ENCODE measurements at regions not wholly inside any gene's neighbourhood (a gene's known extent, or its start where the extent isn't known, plus 50 kb on each side); places are given as distances from the start of the nearest gene placed in this dataset.

DNA sequence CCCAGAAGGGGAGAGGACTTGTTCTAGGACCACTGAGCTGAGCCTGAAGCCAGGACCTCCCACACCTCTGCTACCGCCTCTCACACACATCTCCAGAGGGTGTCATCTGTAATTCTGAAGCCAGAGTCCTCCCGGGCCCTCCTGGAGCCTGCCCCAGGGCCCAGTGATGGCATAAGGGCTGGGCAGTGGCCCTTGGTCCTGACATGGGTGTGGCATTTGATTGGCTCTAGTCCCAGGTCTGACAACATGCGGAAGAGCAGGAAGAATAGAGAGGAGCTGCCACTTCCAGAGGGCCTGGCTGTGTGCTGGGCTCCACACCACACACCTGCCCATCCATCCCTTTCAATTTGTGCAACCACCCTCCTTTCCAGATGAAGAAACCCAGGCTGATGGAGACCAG, 144.3 kb upstream of the GSC start:
- CTCF ChIA-PET (ENCODE audit: unreplicated experiment), result no interaction called here

GRCh38 chr14:94907626-94908261, 137.8 kb upstream of the GSC start:
- no TSS peak for BruUV-seq (replicated peaks)
- H3K36me3 ChIP-seq (ENCODE audit: insufficient read depth, low read length), result no peaks in the 10 kb centered on the region
- POLR2A ChIA-PET, result no interaction called here
- no peaks in the 10 kb centered on the region for H3K9me2 ChIP-seq (ENCODE audit: insufficient read depth, low read length)
- no peaks in the 10 kb centered on the region for H4K20me1 ChIP-seq (ENCODE audit: insufficient read depth, low read length)
- no peak overlapping the region for H3K27ac ChIP-seq (ENCODE audit: low read depth, low read length, poor library complexity, severe bottlenecking)
- intact Hi-C loops (cut with micrococcal nuclease; ENCODE audit: unreplicated experiment), result no loop called here
- TF ChIP-seq, protein P1, sequence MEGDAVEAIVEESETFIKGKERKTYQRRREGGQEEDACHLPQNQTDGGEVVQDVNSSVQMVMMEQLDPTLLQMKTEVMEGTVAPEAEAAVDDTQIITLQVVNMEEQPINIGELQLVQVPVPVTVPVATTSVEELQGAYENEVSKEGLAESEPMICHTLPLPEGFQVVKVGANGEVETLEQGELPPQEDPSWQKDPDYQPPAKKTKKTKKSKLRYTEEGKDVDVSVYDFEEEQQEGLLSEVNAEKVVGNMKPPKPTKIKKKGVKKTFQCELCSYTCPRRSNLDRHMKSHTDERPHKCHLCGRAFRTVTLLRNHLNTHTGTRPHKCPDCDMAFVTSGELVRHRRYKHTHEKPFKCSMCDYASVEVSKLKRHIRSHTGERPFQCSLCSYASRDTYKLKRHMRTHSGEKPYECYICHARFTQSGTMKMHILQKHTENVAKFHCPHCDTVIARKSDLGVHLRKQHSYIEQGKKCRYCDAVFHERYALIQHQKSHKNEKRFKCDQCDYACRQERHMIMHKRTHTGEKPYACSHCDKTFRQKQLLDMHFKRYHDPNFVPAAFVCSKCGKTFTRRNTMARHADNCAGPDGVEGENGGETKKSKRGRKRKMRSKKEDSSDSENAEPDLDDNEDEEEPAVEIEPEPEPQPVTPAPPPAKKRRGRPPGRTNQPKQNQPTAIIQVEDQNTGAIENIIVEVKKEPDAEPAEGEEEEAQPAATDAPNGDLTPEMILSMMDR (conservative IDR thresholded peaks at IDR 0.05; ENCODE audit: low read length), result no peak
- TF ChIP-seq EZH2phosphoT487 (IDR thresholded peaks at IDR 0.05; ENCODE audit: borderline replicate concordance, low read depth, low read length), result no peak
- no peaks in the 10 kb centered on the region for H3K4me1 ChIP-seq (ENCODE audit: insufficient read depth, low read length, poor library complexity, severe bottlenecking)
- no peak overlapping the region for H3K4me3 ChIP-seq (ENCODE audit: low read depth, low read length, poor library complexity, severe bottlenecking)
- H3K4me2 ChIP-seq (ENCODE audit: low read length), result no peak overlapping the region
- no peak overlapping the region for H2AFZ ChIP-seq (ENCODE audit: low read length)
- H3K9me3 ChIP-seq (ENCODE audit: low read length), result no peaks in the 10 kb centered on the region
- H3K79me2 ChIP-seq (ENCODE audit: insufficient read depth, low read depth, low read length), result no peaks in the 10 kb centered on the region
- DNase-seq (ENCODE audit: low spot score), result no peak
- CTCF ChIA-PET (ENCODE audit: unreplicated experiment), result no interaction called here

More for the DNA sequence above, 144.3 kb upstream of the GSC start:
- H3K79me2 ChIP-seq (ENCODE audit: insufficient read depth, low read depth, low read length), result no peaks in the 10 kb centered on the region
- no peaks in the 10 kb centered on the region for H3K9me3 ChIP-seq (ENCODE audit: low read length)
- H4K20me1 ChIP-seq (ENCODE audit: insufficient read depth, low read length), result no peaks in the 10 kb centered on the region
- intact Hi-C loops (cut with micrococcal nuclease; ENCODE audit: unreplicated experiment), result no loop called here
- H3K36me3 ChIP-seq (ENCODE audit: insufficient read depth, low read length), result no peaks in the 10 kb centered on the region
- H3K27ac ChIP-seq (ENCODE audit: low read depth, low read length, poor library complexity, severe bottlenecking), result no peak overlapping the region
- no TSS peak for BruUV-seq (replicated peaks)
- no peak overlapping the region for H3K4me3 ChIP-seq (ENCODE audit: low read depth, low read length, poor library complexity, severe bottlenecking)
- DNase-seq (ENCODE audit: low spot score), result no peak
- H3K4me1 ChIP-seq (ENCODE audit: insufficient read depth, low read length, poor library complexity, severe bottlenecking), result no peaks in the 10 kb centered on the region
- TF ChIP-seq, protein P1 (conservative IDR thresholded peaks at IDR 0.05; ENCODE audit: low read length), result no peak
- H2AFZ ChIP-seq (ENCODE audit: low read length), result no peak overlapping the region
- no peak overlapping the region for H3K4me2 ChIP-seq (ENCODE audit: low read length)
- POLR2A ChIA-PET, result interaction anchor here (0.7 kb wide), 1 partner anchor 1234 kb away, joined by 3 read pairs; no protein-coding TSS in a partner anchor
- no peaks in the 10 kb centered on the region for H3K9me2 ChIP-seq (ENCODE audit: insufficient read depth, low read length)

- no peak overlapping the region for H3K27ac ChIP-seq (ENCODE audit: low read depth, low read length, poor library complexity, severe bottlenecking)
- H3K4me1 ChIP-seq (ENCODE audit: insufficient read depth, low read length, poor library complexity, severe bottlenecking), result no peaks in the 10 kb centered on the region
- no peak overlapping the region for H2AFZ ChIP-seq (ENCODE audit: low read length)
- no peak for DNase-seq (ENCODE audit: low spot score)
- CTCF ChIA-PET (ENCODE audit: unreplicated experiment), result no interaction called here
- H3K4me3 ChIP-seq (ENCODE audit: low read depth, low read length, poor library complexity, severe bottlenecking), result no peak overlapping the region
- no TSS peak for BruUV-seq (replicated peaks)
- no peaks in the 10 kb centered on the region for H3K9me3 ChIP-seq (ENCODE audit: low read length)
- no peak overlapping the region for H3K4me2 ChIP-seq (ENCODE audit: low read length)
- intact Hi-C loops (cut with micrococcal nuclease; ENCODE audit: unreplicated experiment), result no loop called here
- no peaks in the 10 kb centered on the region for H4K20me1 ChIP-seq (ENCODE audit: insufficient read depth, low read length)
- POLR2A ChIA-PET, result no interaction called here
- H3K9me2 ChIP-seq (ENCODE audit: insufficient read depth, low read length), result no peaks in the 10 kb centered on the region
- H3K79me2 ChIP-seq (ENCODE audit: insufficient read depth, low read depth, low read length), result no peaks in the 10 kb centered on the region
- no peaks in the 10 kb centered on the region for H3K36me3 ChIP-seq (ENCODE audit: insufficient read depth, low read length)
- TF ChIP-seq, protein P1 (conservative IDR thresholded peaks at IDR 0.05; ENCODE audit: low read length), result no peak
- TF ChIP-seq EZH2phosphoT487 (IDR thresholded peaks at IDR 0.05; ENCODE audit: borderline replicate concordance, low read depth, low read length), result no peak
Observed at GRCh38 chr14:94906991-94907587, 137.2 kb upstream of the GSC start.

Data from OCI-LY7 (cell line).